ENCODE measurements at regions not wholly inside any gene's neighbourhood (a gene's known extent, or its start where the extent isn't known, plus 50 kb on each side); places are given as distances from the start of the nearest gene placed in this dataset.

DNA sequence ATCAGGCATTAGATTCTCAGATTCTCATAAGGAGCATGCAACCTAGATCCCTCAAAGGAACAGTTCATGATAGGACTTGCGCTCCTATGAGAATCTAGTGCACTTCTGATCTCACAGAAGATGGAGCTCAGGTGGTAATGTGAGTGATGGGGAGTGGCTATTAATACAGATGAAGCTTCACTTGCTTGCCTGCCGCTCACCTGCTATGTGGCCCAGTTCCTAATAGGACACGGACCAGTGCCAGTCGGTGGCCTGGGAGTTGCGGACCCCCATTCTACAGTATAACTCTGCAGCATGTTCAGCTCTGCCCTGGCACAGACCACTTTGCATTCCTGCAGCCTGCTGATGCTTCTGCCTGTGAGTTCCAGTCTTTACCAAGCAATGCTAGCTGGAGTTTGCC is 581.3 kb upstream of the KLF4 start:
- no peak for ATAC-seq (ENCODE audit: low read depth)
- H3K4me3 Mint-ChIP-seq = no peak overlapping the region
- H3K27me3 Mint-ChIP-seq = peaks cover 2% of the 10 kb centered on the region
- TF ChIP-seq, protein P1, sequence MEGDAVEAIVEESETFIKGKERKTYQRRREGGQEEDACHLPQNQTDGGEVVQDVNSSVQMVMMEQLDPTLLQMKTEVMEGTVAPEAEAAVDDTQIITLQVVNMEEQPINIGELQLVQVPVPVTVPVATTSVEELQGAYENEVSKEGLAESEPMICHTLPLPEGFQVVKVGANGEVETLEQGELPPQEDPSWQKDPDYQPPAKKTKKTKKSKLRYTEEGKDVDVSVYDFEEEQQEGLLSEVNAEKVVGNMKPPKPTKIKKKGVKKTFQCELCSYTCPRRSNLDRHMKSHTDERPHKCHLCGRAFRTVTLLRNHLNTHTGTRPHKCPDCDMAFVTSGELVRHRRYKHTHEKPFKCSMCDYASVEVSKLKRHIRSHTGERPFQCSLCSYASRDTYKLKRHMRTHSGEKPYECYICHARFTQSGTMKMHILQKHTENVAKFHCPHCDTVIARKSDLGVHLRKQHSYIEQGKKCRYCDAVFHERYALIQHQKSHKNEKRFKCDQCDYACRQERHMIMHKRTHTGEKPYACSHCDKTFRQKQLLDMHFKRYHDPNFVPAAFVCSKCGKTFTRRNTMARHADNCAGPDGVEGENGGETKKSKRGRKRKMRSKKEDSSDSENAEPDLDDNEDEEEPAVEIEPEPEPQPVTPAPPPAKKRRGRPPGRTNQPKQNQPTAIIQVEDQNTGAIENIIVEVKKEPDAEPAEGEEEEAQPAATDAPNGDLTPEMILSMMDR (IDR thresholded peaks at IDR 0.05) = no peak
- no peak for DNase-seq
- H3K4me1 Mint-ChIP-seq = no peaks in the 10 kb centered on the region
- intact Hi-C loops (cut with micrococcal nuclease) = no loop called here
- ChIA-PET POLR2A (no interaction called here), CTCF (no interaction called here)
- H3K27ac Mint-ChIP-seq = no peak overlapping the region
- no peaks in the 10 kb centered on the region for H3K9me3 Mint-ChIP-seq
- H3K36me3 Mint-ChIP-seq (ENCODE audit: low read depth) = no peaks in the 10 kb centered on the region

DNA sequence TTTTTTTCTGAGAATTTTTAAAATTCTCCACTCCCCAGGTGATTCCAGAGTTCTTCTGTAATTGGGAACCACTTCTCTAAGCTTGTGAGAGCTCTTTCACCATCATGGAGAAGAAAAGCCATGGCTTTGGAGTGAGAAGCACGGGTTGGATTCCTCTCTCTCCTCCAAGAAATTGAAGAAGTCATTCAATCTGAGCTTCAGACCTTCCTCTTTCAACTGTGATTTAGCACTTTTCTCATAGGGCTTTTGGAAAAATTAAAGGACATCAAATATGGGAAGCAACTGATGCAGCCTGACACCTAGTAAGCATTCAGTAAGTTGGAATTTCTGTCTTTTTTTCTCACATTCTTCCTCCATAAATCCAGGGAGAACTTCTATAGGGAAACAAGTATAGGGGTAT is 580.4 kb upstream of the KLF4 start:
- ATAC-seq (ENCODE audit: low read depth) = no peak
- Mint-ChIP-seq H3K4me1 (no peaks in the 10 kb centered on the region), H3K4me3 (no peak overlapping the region), H3K36me3 (ENCODE audit: low read depth) (no peaks in the 10 kb centered on the region), H3K9me3 (no peaks in the 10 kb centered on the region), H3K27ac (no peak overlapping the region), H3K27me3 (peaks cover 2% of the 10 kb centered on the region)
- intact Hi-C loops (cut with micrococcal nuclease) = no loop called here
- TF ChIP-seq, protein P1 (IDR thresholded peaks at IDR 0.05) = no peak
- POLR2A ChIA-PET = no interaction called here
- DNase-seq = no peak
- CTCF ChIA-PET = no interaction called here

DNA sequence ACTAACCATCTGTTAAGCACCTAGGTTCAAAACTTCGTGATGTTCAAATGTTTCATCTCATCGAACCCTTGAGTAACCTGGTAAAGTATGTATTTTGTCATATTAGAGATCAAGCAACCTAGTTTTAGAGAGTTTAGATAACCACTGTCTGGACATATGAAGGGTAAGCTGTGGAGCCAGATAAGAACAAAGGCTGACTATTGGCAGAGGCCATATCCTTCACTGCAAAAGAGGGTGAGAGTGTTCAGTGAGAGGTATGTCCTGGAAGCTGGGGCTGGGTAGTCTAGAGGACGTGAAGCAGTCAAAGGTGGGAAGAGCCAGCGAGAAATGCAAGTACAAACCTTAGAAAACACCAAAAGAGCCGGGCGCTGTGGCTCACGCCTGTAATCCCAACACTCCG is 573.1 kb upstream of the KLF4 start:
- TF ChIP-seq, protein P1 (IDR thresholded peaks at IDR 0.05) = no peak
- no peaks in the 10 kb centered on the region for H3K36me3 Mint-ChIP-seq (ENCODE audit: low read depth)
- DNase-seq (no peak), ATAC-seq (ENCODE audit: low read depth) (no peak)
- intact Hi-C loops (cut with micrococcal nuclease) = no loop called here
- H3K4me3 Mint-ChIP-seq = no peak overlapping the region
- H3K27ac Mint-ChIP-seq = no peak overlapping the region
- ChIA-PET POLR2A (no interaction called here), CTCF (no interaction called here)
- peaks cover 4% of the 10 kb centered on the region for H3K27me3 Mint-ChIP-seq
- H3K9me3 Mint-ChIP-seq = peaks cover 5% of the 10 kb centered on the region
- no peaks in the 10 kb centered on the region for H3K4me1 Mint-ChIP-seq

DNA sequence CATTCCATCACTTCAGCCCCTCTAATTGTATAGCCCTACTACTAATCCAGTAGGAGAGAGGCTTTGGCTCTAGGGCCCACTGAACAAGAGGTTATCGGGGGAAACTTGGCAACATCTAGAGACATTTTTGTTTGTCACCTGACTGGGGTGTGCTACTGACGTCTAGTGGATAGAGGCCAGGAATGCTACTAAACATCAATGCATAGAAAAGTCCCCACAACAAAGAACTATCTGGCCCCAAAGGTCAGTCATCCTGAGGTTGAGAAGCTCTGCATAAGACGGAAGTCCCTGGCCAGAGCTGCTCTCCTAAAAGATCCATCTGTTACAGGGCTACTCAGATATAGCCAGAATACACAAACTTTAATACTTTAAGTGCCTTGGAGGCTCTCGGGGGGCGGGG is 570.6 kb upstream of the KLF4 start:
- no peak for DNase-seq
- Mint-ChIP-seq H3K36me3 (ENCODE audit: low read depth) (no peaks in the 10 kb centered on the region), H3K4me1 (no peaks in the 10 kb centered on the region), H3K4me3 (no peak overlapping the region), H3K27ac (no peak overlapping the region), H3K9me3 (peaks cover 5% of the 10 kb centered on the region), H3K27me3 (peaks cover 5% of the 10 kb centered on the region)
- intact Hi-C loops (cut with micrococcal nuclease) = no loop called here
- POLR2A ChIA-PET = no interaction called here
- ATAC-seq (ENCODE audit: low read depth) = no peak
- TF ChIP-seq, protein P1 (IDR thresholded peaks at IDR 0.05) = no peak
- CTCF ChIA-PET = no interaction called here

DNA sequence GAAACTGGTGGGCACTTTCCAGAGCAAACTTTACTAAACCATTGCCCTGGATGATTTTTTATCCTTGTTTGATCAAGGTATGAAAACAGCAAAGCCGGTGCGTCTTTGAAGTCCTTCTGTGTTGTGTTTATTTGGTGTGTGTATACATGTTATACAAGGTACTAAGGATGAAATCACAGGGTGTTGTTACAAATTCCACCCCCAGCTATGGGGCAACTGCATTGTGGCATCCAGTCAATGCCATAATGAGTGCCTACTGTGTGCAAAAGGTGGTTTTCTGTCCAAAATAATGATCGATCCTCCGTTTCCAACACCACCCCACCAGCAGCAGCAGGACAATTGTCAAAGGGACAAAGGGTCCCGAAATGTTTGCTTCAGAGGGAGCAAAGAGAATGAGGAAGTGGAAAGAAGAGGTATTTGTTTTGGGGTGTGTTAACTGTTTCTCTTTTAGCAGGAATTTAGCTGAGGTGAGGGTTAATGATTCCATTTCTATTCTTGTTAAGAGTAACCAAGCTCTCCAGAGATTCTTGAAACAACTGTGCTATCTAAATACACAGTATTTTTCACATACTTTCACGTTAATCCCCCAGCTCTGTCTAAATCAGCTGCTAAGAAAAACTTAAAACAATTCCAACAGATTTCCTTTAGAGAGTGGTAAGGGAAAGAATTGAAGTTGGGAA is 568.7 kb upstream of the KLF4 start:
- ATAC-seq (ENCODE audit: low read depth) (no peak), DNase-seq (no peak)
- Mint-ChIP-seq H3K27me3 (peaks cover 5% of the 10 kb centered on the region), H3K9me3 (peaks cover 2% of the 10 kb centered on the region), H3K36me3 (ENCODE audit: low read depth) (no peaks in the 10 kb centered on the region), H3K27ac (no peak overlapping the region), H3K4me1 (no peaks in the 10 kb centered on the region), H3K4me3 (no peak overlapping the region)
- ChIA-PET POLR2A (no interaction called here), CTCF (no interaction called here)
- TF ChIP-seq, protein P1 (IDR thresholded peaks at IDR 0.05) = no peak
- intact Hi-C loops (cut with micrococcal nuclease) = no loop called here
